Mucosa of descending colon (tissue), 3 donors: ENCODE measurements at regions not wholly inside any gene's neighbourhood (a gene's known extent, or its start where the extent isn't known, plus 50 kb on each side); places are given as distances from the start of the nearest gene placed in this dataset.

Experiments
- ATAC-seq: fragments of 200-7000 bp; cut with Tn5 transposase; one replicate; pipeline ENCODE4 v1.9.1; 2020; ENCODE audit warnings: mild to moderate bottlenecking, moderate library complexity
- DNase-seq, 3 donors: peaks; one replicate each; pipeline ENCODE4 v3.0.0-alpha.2; 2020
- H3K36me3 ChIP-seq: fragments of 200-600 bp; one replicate; pipeline ENCODE4 v1.8.0; 2021; ENCODE audit warnings: low read depth, mild to moderate bottlenecking
- H3K4me1 ChIP-seq: fragments of 200-600 bp; one replicate; pipeline ENCODE4 v1.8.0; 2021; ENCODE audit warnings: low read depth, mild to moderate bottlenecking
- H3K4me3 ChIP-seq: fragments of 200-600 bp; one replicate; pipeline ENCODE4 v1.8.0; 2021; ENCODE audit warnings: mild to moderate bottlenecking
- H3K9me3 ChIP-seq: fragments of 200-600 bp; one replicate; pipeline ENCODE4 v1.8.0; 2021; ENCODE audit warnings: mild to moderate bottlenecking
- CTCF ChIP-seq: fragments of 200-600 bp; IDR thresholded peaks from one replicate; pipeline ENCODE4 v1.8.0; 2022; ENCODE audit warnings: antibody characterized with exemption, mild to moderate bottlenecking
- intact Hi-C, 2 donors: fragments of 100-400 bp; cut with DNase I in 1 of 2; cut with micrococcal nuclease in 1 of 2; formaldehyde crosslinking; loops; one replicate each; pipeline versions ENCODE4 v1.11.0 to v1.11.1; 2022; cut with DNase I, micrococcal nuclease
- donor health status: DM: no; HTN: no; CAD: no; lungs with moderate emphysema.
- donor health status: DM: no; HTN: no; CAD: no.
- donor health status: DM: no; HTN: yes; CAD: no.

GRCh38 chr2:67318031-67318430 lies 79.1 kb upstream of the ETAA1 start:
- no peak for TF ChIP-seq CTCF
- ATAC-seq (no peak), DNase-seq (no peak)
- intact Hi-C loops, result no loop called here
- Histone ChIP-seq H3K4me1 (no peaks in the 10 kb centered on the region), H3K36me3 (no peaks in the 10 kb centered on the region), H3K4me3 (no peak overlapping the region), H3K9me3 (no peaks in the 10 kb centered on the region)

GRCh38 chr2:67318563-67318962 lies 78.6 kb upstream of the ETAA1 start:
- DNase-seq (no peak), ATAC-seq (no peak)
- no peak for TF ChIP-seq CTCF
- H3K4me3 ChIP-seq, result no peak overlapping the region
- intact Hi-C loops, result no loop called here
- no peaks in the 10 kb centered on the region for H3K36me3 ChIP-seq
- H3K4me1 ChIP-seq, result no peaks in the 10 kb centered on the region
- H3K9me3 ChIP-seq, result no peaks in the 10 kb centered on the region

- H3K4me3 ChIP-seq, result no peak overlapping the region
- ATAC-seq (no peak), DNase-seq (no peak)
- intact Hi-C loops, result no loop called here
- TF ChIP-seq CTCF, result no peak
- H3K4me1 ChIP-seq, result no peaks in the 10 kb centered on the region
- H3K9me3 ChIP-seq, result no peaks in the 10 kb centered on the region
- H3K36me3 ChIP-seq, result no peaks in the 10 kb centered on the region
Measured at GRCh38 chr2:67318993-67319481, 78.1 kb upstream of the ETAA1 start.

- ATAC-seq, result no peak
- intact Hi-C loops, result no loop called here
- Histone ChIP-seq H3K4me3 (no peak overlapping the region), H3K4me1 (no peaks in the 10 kb centered on the region), H3K36me3 (no peaks in the 10 kb centered on the region), H3K9me3 (no peaks in the 10 kb centered on the region)
- no peak for TF ChIP-seq CTCF
- no peak for DNase-seq
Measured at GRCh38 chr2:67320861-67321587, 76.1 kb upstream of the ETAA1 start.

GRCh38 chr2:67321588-67321903 lies 75.6 kb upstream of the ETAA1 start:
- DNase-seq (no peak), ATAC-seq (no peak)
- TF ChIP-seq CTCF, result no peak
- intact Hi-C loops, result no loop called here
- Histone ChIP-seq H3K9me3 (no peaks in the 10 kb centered on the region), H3K4me3 (no peak overlapping the region), H3K4me1 (no peaks in the 10 kb centered on the region), H3K36me3 (no peaks in the 10 kb centered on the region)
